Superior temporal gyrus (tissue), 1 donor: ENCODE measurements at regions not wholly inside any gene's neighbourhood (a gene's known extent, or its start where the extent isn't known, plus 50 kb on each side); places are given as distances from the start of the nearest gene placed in this dataset.

ENCODE experiments used
- DNase-seq: peaks from one replicate; pipeline ENCODE4 v3.0.0-alpha.2; 2016; ENCODE audit errors: extremely low spot score

GRCh38 chr2:236971131-236971821, 114.4 kb upstream of the COPS8 start:
- DNase-seq: no peak

- DNase-seq: no peak
Measured at GRCh38 chr2:236971919-236972381, 113.7 kb upstream of the COPS8 start.

- no peak for DNase-seq
Measured at GRCh38 chr2:236972491-236973342, 113.0 kb upstream of the COPS8 start.

- DNase-seq: no peak
Measured at GRCh38 chr2:236973343-236973980, 112.2 kb upstream of the COPS8 start.

- no peak for DNase-seq
Measured at GRCh38 chr2:236974148-236974547, 111.5 kb upstream of the COPS8 start.

GRCh38 chr2:236974752-236975151, 110.9 kb upstream of the COPS8 start:
- no peak for DNase-seq

GRCh38 chr2:236975766-236976165, 109.9 kb upstream of the COPS8 start:
- DNase-seq: no peak

GRCh38 chr2:236976266-236977062, 109.2 kb upstream of the COPS8 start:
- DNase-seq: no peak

GRCh38 chr2:236977063-236977851, 108.4 kb upstream of the COPS8 start:
- no peak for DNase-seq

- no peak for DNase-seq
Measured at GRCh38 chr2:236977852-236978398, 107.8 kb upstream of the COPS8 start.

GRCh38 chr2:236979664-236980063, 106.0 kb upstream of the COPS8 start:
- no peak for DNase-seq

GRCh38 chr2:236980961-236981360, 104.7 kb upstream of the COPS8 start:
- no peak for DNase-seq

GRCh38 chr2:236981701-236982485, 103.8 kb upstream of the COPS8 start:
- no peak for DNase-seq

GRCh38 chr2:236982693-236983455, 102.8 kb upstream of the COPS8 start:
- no peak for DNase-seq

- DNase-seq: no peak
Measured at GRCh38 chr2:236984046-236984445, 101.6 kb upstream of the COPS8 start.

GRCh38 chr2:236985761-236986339, 99.8 kb upstream of the COPS8 start:
- DNase-seq: no peak

GRCh38 chr2:236986524-236987330, 99.0 kb upstream of the COPS8 start:
- no peak for DNase-seq

- DNase-seq: no peak
Measured at GRCh38 chr2:236988216-236988615, 97.5 kb upstream of the COPS8 start.
